ENCODE measurements at regions not wholly inside any gene's neighbourhood (a gene's known extent, or its start where the extent isn't known, plus 50 kb on each side); places are given as distances from the start of the nearest gene placed in this dataset.
A peak's percentile ranks its signal among the peaks of the same experiment; 100 is the strongest.

DNA sequence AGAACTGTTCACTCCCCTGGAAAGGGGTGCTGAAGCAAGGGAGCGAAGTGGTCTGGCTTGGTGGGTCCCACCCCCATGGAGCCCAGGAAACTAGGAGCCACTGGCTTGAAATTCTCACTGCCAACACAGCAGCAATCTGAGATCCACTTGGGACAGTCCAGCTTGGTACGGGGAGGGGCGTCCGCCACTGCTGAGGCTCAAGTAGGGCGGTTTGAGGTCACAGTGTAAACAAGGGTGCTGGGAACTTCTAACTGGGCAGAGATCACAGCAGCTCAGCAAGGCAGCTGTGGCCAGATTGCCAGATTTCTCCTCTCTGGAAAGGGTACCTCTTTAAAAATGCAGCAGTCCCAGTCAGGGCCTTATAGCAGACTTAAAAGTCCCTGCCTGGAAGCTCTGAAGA, 53.9 kb upstream of the GALNTL6 start:
- DNase-seq (ENCODE audit: low read depth, low spot score): no peak

DNA sequence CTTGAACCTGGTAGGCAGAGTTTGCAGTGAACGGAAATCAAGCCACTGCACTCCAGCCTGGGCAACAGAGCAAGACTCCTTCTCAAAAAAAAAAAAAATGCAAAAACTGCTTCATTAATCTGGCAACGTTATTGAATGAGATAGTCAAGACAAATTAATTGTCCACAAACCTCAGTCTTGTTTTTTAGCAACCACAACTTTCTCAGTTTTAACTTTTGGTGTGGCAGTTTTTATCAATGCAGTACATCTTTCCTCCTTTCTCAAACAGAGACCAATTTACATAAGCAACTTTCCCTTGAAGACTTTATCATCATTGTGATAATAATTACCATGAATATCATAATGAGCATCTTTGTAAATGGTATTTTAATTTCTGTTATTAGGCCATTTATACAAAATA, 61.7 kb upstream of the GALNTL6 start:
- no peak for DNase-seq (ENCODE audit: low read depth, low spot score)

DNA sequence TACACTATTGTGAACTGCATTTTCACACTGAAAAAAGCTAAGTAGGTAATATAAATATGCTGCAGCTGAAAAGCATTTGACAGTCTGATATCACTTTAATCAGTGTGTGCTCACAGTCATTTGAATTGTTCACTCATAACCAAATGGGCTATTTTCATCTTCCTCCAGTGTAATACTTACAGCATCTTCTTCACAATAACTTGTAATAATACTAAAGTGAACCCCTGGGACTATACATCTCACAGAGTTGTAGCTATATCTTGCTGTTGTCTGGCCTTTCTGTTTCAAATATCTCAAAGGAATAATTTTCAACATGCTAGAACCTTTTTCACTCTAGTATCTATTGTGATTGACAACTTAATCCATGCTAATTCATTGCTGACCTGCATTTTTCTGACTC, 66.8 kb upstream of the GALNTL6 start:
- DNase-seq (ENCODE audit: low read depth, low spot score): no peak

DNA sequence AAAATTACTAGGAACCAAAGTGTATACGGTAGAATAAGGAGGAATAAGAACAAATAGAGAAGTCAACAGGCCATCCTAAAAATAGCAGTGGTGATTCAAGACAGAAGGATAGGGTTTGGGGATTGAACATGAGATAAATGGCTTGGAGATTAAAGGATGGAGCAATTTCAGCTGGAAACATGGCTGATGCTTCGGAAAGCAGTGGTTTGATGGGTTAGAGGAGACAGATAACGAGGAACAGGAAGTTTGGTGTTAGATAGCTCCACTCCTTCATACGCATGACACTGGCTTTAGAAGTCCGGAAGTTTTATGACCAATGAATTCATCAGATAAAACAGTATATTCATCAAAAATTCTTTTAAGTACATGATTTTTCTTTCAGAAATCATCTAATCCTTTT, 70.8 kb upstream of the GALNTL6 start:
- DNase-seq (ENCODE audit: low read depth, low spot score): no peak

DNA sequence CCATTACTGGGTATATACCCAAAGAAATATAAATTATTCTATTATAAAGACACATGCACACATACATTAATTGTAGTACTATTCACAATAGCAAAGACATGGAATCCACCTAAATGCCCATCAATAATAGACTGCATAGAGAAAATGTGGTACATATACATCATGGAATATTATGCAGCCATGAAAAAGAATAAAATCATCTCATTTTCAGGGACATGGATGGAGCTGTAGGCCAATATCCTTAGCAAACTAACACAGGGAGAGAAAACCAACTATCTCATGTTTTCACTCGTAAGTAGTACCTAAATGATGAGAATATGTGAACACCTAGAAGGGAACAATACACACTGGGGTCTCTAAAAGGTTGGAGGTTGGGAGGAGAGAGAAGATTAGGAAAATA, 86.0 kb upstream of the GALNTL6 start:
- DNase-seq (ENCODE audit: low read depth, low spot score): no peak

DNA sequence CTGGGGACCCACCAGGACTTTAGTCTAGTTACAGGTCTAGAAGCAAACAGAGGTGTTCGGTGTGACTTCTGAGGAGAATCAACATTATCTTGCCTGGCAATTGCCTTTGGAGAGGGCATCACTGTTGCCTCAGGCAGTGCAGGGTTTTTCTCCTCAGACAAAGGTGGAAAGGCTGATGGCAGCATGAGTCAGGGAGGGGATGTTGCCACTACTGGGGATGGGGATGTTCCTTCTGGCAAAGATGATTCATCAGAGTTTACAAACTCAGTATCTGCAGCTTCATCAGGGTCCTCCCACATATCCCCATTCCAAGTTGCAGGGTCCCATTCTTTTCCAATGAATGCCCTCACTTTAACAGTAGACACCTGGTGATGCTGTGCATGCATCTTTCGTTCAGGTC, 91.3 kb upstream of the GALNTL6 start:
- no peak for DNase-seq (ENCODE audit: low read depth, low spot score)

DNA sequence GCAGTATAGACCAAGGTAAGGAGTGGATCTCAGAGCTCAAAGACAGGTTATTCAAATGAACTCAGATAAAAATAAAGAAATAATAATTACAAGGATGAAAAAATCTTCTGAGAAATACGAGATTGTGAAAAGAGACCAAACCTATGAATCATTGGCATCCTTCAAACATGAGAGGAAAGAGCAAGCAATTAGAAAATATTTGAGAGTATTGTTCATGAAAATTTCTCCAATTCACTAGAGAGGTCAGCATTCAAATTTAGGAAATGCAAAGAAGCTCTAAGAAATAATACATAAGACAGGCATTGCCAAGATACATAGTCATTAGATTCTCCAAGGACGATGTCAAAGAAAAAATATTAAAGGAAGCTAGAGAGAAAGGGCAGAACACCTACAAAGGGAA, 93.5 kb upstream of the GALNTL6 start:
- DNase-seq (ENCODE audit: low read depth, low spot score): no peak

DNA sequence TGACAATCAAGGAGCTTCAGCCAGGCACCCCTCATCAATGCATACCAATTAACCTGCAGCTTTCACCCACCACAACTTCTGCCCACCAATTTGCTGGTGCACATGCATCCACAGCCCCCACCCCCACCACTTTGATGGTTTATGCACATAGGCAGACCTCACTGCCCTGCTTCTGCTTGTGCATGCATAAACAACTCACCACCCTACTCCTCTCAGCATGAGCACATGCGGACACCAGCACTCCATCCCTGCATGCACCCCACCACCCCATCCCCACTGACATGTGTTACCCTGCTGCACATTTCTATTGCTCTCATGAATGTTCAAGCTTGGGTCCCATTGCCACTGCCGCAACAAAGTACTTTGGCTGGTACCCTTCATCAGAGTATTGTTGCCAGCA, 94.5 kb upstream of the GALNTL6 start:
- DNase-seq (ENCODE audit: low read depth, low spot score): no peak

DNA sequence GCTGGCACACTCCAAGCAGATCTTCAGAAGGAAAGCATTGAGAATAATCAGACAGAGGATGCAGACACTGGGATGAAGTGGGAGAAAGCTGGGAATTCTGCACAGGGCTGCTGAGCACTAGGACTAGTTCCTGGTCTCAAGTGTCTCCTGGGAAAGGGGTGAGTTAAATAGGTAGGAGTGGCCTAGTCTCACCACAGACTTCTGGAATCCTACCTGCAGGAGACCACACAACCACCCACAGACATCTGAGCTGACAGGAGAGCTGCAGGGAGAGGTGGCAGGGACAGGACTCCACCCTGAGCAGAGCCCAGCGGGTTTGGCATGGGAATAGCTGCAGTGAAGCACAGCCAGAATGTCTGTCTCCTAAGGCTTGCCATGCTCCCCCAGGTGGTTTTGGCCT, 95.1 kb upstream of the GALNTL6 start:
- DNase-seq (ENCODE audit: low read depth, low spot score): no peak

DNA sequence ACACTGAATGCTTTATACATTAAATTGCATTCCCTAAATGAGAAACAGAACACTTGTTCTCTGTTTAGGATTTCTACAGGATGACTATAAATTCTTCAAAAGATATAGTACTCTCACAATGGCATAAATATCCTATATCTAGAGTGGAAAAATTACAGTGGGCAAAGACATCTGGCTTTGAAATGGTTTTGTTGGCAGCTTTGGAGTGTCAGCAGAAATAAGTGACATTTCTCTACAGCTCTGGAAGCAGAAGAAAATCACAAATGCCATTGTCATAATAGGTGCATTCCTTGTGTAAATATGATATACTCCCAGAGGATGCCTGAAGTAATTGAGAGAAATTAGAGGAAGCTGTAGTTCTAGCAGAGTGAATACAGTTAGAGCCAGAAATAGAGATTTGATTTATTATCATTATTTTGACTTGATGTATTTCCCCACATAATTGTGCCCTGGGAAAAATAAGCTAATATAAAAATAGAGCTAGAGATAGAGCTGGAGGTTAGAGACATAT, 95.9 kb upstream of the GALNTL6 start:
- no peak for DNase-seq (ENCODE audit: low read depth, low spot score)

DNA sequence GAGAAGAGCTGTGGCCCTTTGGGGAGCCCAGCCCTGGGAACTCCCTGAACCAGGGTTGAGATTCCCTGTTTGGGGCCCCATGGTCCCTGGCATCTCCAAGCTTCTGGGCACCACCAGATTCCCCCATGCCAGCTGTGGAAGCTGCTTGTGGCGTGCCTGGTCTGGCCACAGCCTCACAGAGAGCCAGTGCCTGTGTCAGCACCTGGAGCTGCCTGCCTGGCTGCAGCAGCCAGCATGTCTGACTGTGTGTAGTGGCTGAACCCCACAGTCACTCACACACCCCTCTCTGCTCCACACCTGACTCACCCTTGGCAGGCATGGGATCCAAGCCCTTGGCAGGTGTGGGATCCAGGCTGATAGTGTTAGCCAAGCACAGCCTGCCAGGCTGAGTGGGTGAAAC, 97.2 kb upstream of the GALNTL6 start:
- DNase-seq (ENCODE audit: low read depth, low spot score): no peak

DNA sequence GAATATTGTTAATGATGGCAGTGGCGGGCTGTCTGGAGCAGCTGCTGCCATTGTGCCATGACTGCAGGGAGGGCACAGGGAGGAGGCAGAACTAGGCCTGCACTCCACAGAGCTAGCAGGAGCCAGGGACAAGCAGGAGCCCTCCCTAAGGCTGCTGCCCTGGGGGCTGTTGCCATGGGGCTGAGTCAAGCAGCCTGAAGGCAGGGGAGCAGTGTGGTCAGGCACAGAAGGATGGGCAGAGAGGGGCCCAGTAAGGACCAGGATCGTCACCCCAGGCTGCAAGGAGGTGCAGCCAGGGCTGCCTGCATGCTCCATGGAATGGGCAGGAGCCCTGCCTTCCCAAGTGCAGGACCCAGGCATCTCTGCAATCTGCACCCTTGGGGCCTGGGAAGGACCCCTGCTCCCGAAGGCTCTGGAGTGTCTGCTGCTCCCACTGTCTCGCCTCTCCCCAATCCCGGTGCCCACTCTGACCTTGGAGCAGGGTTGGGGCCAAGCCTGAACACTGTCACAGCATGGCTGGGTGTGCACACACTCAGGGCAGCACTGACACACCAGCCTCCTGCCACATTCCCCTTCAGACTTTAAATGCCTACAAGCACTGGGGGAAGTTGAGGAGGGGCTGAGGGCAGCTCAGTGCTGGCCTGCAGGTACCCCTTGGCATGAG, 98.3 kb upstream of the GALNTL6 start:
- no peak for DNase-seq (ENCODE audit: low read depth, low spot score)

DNA sequence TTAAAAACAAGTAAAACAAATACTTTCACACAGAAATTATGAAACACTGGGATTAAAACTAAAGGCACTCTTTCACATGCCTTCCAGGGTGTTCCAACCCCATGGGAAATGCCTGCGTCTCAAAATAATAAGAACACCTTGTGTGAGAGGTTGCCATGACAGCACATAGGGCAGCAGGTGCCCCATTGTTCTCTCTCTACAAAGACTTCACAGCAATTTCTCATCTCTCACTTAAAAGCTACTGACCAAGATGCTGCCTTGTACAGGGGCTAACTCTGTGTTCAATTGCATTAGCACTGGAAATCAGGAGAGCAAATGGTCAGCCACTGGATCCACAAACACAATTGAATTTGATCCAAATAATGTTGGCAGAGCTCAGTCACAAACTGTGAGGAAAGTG, 102.5 kb upstream of the GALNTL6 start:
- no peak for DNase-seq (ENCODE audit: low read depth, low spot score)

DNA sequence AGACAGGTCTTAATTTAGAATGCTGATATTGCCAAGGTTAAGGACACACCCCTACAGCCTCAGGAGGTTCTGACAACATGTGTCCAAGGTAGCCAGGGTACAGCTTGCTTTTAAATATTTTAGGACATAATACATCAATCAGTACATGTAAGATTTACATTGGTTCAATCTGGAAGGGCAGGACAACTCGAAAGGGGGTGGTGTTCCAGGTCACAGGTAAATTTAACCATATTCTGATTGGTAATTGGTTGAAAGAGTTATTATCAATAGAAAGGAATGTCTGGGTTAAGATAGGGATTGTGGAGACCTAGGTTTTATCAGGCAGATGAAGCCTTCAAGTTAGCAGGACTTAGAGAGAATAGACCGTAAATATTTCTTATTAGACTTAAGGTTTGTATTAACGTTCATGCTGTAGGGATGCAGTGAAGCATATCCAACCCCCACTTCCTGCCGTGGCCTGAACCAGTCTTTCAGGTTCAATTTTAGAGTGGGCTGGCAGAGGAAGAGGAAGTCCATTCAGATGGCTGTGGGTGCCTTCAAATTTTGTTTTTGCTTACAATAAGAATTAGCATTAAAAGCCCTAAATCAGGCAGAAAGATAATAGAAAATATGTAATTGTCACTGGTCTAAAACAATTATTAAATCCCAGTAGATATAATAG, 136.5 kb upstream of the GALNTL6 start:
- no peak for DNase-seq (ENCODE audit: low read depth, low spot score)

DNA sequence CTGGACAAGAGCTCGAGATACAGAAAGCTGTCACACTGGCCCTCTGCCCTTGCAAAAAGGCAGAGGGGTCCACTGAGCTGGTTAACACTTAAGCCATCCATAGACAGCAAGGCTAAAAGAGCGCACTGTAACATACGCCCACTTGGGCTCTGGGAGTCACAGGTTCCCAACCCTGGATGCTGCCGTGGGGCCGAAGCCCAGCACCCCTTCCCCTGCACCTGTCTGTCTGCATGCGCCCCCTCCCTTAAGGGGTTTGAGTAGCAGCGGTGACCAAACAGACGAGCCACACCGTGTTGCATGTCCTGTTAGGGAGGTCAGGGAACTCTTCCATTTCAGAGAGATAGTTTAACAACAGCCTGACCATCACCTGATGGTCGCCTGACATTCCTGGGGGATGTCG, 138.4 kb upstream of the GALNTL6 start:
- DNase-seq (ENCODE audit: low read depth, low spot score): no peak

DNA sequence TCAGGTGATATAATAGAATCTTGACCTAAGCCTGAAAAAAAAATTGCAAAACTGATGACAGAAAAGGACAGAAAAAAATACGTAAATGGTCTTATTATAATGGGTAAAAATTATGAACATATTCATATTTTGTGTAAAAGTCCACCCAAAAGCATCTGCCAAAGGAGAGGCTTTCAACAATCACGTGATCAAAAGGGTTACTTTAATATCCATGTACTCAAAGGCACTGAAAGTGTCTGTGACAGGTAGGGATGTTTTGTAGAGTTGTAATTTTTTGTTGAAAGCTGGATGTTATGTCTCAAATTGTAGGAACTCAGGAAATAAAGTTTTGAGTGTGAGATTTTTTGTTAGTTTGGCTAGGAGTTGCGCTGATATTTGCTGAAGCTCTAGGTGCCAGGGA, 144.8 kb upstream of the GALNTL6 start:
- no peak for DNase-seq (ENCODE audit: low read depth, low spot score)

DNA sequence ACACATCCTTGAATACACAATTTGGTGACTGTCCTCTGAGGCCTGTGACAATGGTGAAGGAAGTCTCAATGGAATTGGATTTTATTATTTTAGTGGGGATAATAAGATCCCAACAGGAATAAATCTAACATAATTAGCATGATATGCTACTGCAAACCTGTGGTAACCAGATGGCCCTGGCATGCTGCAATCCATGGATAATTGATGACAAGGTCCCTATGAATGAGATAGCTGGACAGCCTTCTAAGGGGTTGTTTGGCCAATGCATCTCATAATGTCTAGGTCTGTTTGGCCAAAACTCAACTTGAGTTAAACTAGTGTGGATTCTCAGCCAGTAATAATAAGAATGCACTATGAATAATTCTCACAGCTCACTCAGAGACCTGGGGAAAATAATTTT, 145.3 kb upstream of the GALNTL6 start:
- DNase-seq (ENCODE audit: low read depth, low spot score): no peak

DNA sequence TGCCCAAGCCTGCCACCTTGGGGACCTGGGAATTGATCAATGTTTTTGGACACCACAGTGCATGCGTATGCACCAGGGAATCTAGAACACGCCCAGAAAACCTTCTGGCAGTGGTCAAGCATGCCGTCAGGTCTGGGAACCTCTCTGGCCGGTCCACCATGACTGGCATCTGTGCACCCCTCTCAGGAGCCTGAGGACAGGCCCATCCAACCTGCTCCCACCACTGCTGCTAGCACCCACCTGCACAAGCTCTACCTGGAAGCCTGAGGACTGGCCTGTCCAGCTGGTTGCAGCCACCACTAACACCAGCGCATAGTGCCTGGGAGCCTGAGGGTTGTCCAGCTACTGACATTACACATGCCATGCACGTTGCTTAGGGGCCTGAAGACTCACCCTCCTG, 162.1 kb upstream of the GALNTL6 start:
- DNase-seq (ENCODE audit: low read depth, low spot score): no peak

DNA sequence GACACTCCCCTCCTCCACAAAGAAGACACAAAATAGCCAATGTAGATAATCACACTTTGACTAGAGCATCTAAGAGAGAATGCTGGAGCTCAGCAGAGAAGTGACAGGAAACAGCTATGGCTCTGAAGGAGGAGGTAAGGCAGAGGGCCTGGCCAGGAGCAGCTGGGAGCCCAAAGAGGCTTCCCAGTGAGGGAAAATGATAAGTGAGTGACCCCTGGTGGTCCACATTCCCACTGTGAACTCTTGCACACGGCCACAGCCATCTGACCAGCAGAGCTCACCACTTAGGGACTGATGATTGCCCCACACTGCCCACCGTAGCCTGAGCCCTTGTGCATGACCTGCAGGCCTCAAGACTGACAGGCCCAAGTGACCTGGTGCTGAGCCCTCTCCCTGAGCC, 162.7 kb upstream of the GALNTL6 start:
- no peak for DNase-seq (ENCODE audit: low read depth, low spot score)

DNA sequence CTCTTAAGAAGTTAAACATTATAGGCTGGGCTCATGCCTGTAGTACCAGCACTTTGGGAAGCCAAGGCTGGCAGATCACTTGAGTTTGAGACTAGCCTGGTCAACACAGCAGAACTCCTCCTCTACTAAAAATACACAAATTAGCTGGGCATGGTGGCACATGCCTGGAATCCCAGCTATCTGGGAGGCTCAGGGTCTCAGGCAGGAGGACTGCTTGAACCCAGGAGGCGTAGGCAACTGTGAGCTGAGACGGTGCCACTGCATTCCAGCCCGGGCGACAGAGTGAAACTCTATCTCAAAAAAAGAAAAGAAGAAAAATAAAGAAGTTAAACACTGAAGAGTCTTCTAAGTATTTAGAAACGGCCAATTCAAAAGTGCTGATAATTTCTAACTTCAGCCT, 164.3 kb upstream of the GALNTL6 start:
- no peak for DNase-seq (ENCODE audit: low read depth, low spot score)

DNA sequence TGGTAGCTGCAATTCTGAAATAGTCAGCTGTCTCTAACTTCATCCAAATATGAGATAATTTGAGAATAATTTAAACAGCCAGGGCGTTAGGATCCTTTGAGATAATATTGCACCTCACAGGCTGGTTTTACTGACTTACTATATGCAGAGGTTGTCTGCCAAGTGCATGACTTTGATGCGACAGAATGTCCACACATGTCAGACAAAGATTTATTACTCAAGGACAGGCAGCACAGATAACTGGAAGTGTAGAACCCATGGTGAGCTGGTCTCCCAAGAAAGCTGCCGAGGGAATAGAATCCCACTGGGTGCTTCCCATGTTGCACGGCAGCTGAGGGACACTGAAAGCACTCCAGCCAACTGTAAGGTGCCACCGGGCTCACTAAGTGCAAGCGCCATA, 166.2 kb upstream of the GALNTL6 start:
- no peak for DNase-seq (ENCODE audit: low read depth, low spot score)

DNA sequence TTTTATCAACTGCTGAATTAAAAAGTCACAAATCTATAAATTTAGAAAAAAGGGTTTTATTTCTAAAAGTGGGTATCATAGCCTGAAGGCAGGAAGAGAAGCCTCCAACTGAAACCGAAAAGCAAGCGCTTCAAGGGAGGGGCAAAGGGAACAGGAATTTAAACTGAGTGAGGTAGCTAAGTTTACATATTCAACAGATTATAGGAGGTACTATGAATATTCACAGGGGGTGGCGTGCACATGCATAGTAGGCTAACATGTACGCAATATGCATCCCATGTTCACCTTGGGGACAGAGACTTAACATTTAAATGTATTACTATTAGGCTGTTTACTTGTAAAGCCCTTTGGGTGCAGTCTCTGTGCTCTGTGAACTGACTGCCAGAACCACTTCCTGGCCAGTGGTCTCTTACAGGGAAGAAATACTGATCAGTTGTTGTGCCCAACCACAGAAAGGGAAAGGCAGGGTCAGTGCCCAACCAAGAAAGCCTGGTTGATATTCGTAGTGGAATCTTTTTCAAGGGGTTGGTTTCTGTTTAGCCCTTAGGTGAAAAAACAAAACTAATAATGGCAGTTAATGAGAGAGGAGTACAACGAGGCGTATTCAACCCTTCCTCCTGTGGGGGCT, 168.7 kb upstream of the GALNTL6 start:
- peak; percentile 2 for DNase-seq (ENCODE audit: low read depth, low spot score)

DNA sequence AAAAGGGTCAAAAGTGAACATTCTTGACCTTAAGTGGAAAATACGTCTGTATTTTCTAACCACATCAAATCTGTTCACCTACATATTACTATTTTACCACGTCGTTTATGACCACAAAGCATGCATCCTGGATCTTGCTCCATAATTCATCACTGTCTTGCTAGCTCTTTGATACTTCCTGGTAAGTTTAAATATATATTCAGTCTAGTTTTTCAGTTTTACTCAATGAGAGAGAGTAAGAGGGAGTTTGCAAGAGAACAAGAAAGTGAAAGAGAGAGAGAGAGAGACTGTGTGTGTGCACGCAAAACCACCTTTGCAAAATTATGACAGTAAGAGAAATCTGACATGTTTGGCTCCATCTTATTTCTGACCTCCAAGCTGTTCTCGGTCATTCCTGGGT, 173.7 kb upstream of the GALNTL6 start:
- DNase-seq (ENCODE audit: low read depth, low spot score): peak; percentile 1

All from astrocyte of the hippocampus (primary cell).